GM12878 (cell line): ENCODE measurements at regions not wholly inside any gene's neighbourhood (a gene's known extent, or its start where the extent isn't known, plus 50 kb on each side); places are given as distances from the start of the nearest gene placed in this dataset.

Experiments used
- ATAC-seq: fragments of 200-7000 bp; cut with Tn5 transposase; 3 replicates; pipeline ENCODE4 v1.9.1; 2020; ENCODE audit warnings: mild to moderate bottlenecking, moderate library complexity
- BruUV-seq: library from RNA; stranded (reverse); fragments of 400-500 nt; replicated peaks from 2 replicates; lab custom pipeline; 2021; lab: Mats Ljungman, UMichigan
- CTCF ChIA-PET: fragments of 300-600 bp; sonication (Branson Sonifier 250); formaldehyde crosslinking; extraction: SDS; loops from one replicate; lab custom pipeline; 2021; ENCODE audit warnings: inconsistent platforms; lab: Yijun Ruan, JAX
- POLR2A ChIA-PET: fragments of 350-600 bp; formaldehyde crosslinking; extraction: SDS; loops from one replicate; lab custom pipeline; 2021; ENCODE audit warnings: inconsistent platforms; lab: Charles Lee
- RAD21 ChIA-PET: fragments of 300-600 bp; sonication (Branson Sonifier 250); formaldehyde crosslinking; loops from one replicate; lab custom pipeline; 2023; ENCODE audit warnings: antibody characterized with exemption; ENCODE audit not compliant: unreplicated experiment; lab: Charles Lee
- SMC1A ChIA-PET: fragments of 300-600 bp; sonication (Branson Sonifier 250); formaldehyde crosslinking; loops from one replicate; lab custom pipeline; 2023; ENCODE audit not compliant: unreplicated experiment, uncharacterized antibody; lab: Charles Lee
- DNase-seq: peaks from one replicate; pipeline ENCODE4 v3.0.0-alpha.2; 2011; ENCODE audit warnings: low read depth, low spot score
- FAIRE-seq: peaks from 3 replicates; lab custom pipeline; 2011; peaks lifted over from hg19 to GRCh38; lab: Jason Lieb, UNC
- H2AFZ ChIP-seq: 2 replicates; pipeline ENCODE4 v1.6.0; 2011; ENCODE audit warnings: low read depth, low read length, control low read depth; ENCODE audit not compliant: control insufficient read depth
- H3K27ac ChIP-seq: 2 replicates; pipeline ENCODE4 v1.5.1; 2011; ENCODE audit warnings: control low read depth; ENCODE audit not compliant: control insufficient read depth, insufficient read depth
- H3K27me3 ChIP-seq, 2 experiments: replicated peaks in 1 of 2; 2 replicates each; pipeline versions ENCODE4 v1.6.0 to v1.6.1; 2011; ENCODE audit warnings: low read length in 1 of 2; ENCODE audit not compliant: control insufficient read depth in 2 of 2, insufficient read depth in 2 of 2
- H3K36me3 ChIP-seq, 2 experiments: 2 replicates each; pipeline ENCODE4 v1.5.1; 2011; ENCODE audit warnings: low read length in 1 of 2; ENCODE audit not compliant: control insufficient read depth in 2 of 2, insufficient read depth in 2 of 2
- H3K4me1 ChIP-seq: 2 replicates; pipeline ENCODE4 v1.6.1; 2011; ENCODE audit warnings: mild to moderate bottlenecking, low read length, moderate library complexity, mixed read lengths; ENCODE audit not compliant: control insufficient read depth, insufficient read depth
- H3K4me2 ChIP-seq: 2 replicates; pipeline ENCODE4 v1.6.0; 2011; ENCODE audit warnings: control low read depth; ENCODE audit not compliant: control insufficient read depth, insufficient read depth
- H3K4me3 ChIP-seq: fragments of 200-600 bp; sonication (generic); 2 replicates; pipeline ENCODE4 v1.5.1; 2016
- H3K79me2 ChIP-seq: 2 replicates; pipeline ENCODE4 v1.6.0; 2011; ENCODE audit warnings: low read length; ENCODE audit not compliant: control insufficient read depth, insufficient read depth
- H3K9ac ChIP-seq: 2 replicates; pipeline ENCODE4 v1.8.0; 2011; ENCODE audit warnings: low read length, control low read depth, mixed read lengths; ENCODE audit not compliant: control insufficient read depth, insufficient read depth
- H3K9me3 ChIP-seq: replicated peaks from 3 replicates; pipeline ENCODE4 v1.5.1; 2011; ENCODE audit warnings: mild to moderate bottlenecking, low read length; ENCODE audit not compliant: control insufficient read depth, insufficient read depth
- H4K20me1 ChIP-seq: 2 replicates; pipeline ENCODE4 v1.6.0; 2011; ENCODE audit not compliant: control insufficient read depth, insufficient read depth
- ATF2 ChIP-seq: IDR thresholded peaks from 2 replicates; pipeline ENCODE4 v1.6.1; 2012; ENCODE audit warnings: low read length, inconsistent platforms
- EP300 ChIP-seq, 2 experiments: fragments of 150-350 bp in 1 of 2; IDR thresholded peaks; 2 replicates each; pipeline ENCODE4 v1.6.1; 2011 to 2012; ENCODE audit warnings: low read depth in 2 of 2, low read length in 2 of 2, borderline replicate concordance in 1 of 2, improper control_type of control experiment in 1 of 2, inconsistent platforms in 1 of 2; ENCODE audit not compliant: control insufficient read depth in 1 of 2
- HDGF ChIP-seq: fragments of 450-650 bp; IDR thresholded peaks from 2 replicates; pipeline ENCODE4 v1.6.1; 2016; ENCODE audit warnings: antibody characterized with exemption
- MTA2 ChIP-seq: fragments of 450-650 bp; IDR thresholded peaks from 2 replicates; pipeline ENCODE4 v1.6.1; 2016; ENCODE audit warnings: low read depth, mild to moderate bottlenecking, moderate library complexity
- NBN ChIP-seq: fragments of 450-650 bp; IDR thresholded peaks from 2 replicates; pipeline ENCODE4 v1.6.1; 2016
- RELA ChIP-seq: fragments of 450-650 bp; IDR thresholded peaks from 2 replicates; pipeline ENCODE4 v1.8.0; 2014; ENCODE audit warnings: borderline replicate concordance; ENCODE audit not compliant: partially characterized antibody
- SKIL ChIP-seq: fragments of 450-650 bp; IDR thresholded peaks from 2 replicates; pipeline ENCODE4 v1.6.1; 2017; ENCODE audit warnings: mild to moderate bottlenecking, low read depth, inconsistent platforms; ENCODE audit not compliant: poor library complexity, severe bottlenecking
- ZNF592 ChIP-seq: fragments of 450-650 bp; IDR thresholded peaks from 2 replicates; pipeline ENCODE4 v1.6.1; 2017; ENCODE audit warnings: mild to moderate bottlenecking, moderate library complexity
- WGBS: methylation state at CpG from one replicate; pipeline ENCODE4 v1.1.6; 2016; ENCODE audit warnings: low lambda C conversion rate; ENCODE audit not compliant: insufficient replicate concordance, insufficient coverage; ENCODE audit errors: missing lambda C conversion rate; 5-methylcytosine and 5-hydroxymethylcytosine counted together
- in situ Hi-C: fragments of 300-500 bp; cut with MboI; formaldehyde crosslinking; loops from 9 replicates; pipeline ENCODE4 v1.14.3; 2018; ENCODE audit warnings: mixed read lengths
- intact Hi-C: fragments of 100-400 bp; cut with micrococcal nuclease; formaldehyde crosslinking; loops from one replicate; pipeline ENCODE4 v1.14.2; 2022; ENCODE audit not compliant: unreplicated experiment

- Histone ChIP-seq H3K4me1 (no peaks in the 10 kb centered on the region), H3K36me3 (no peaks in the 10 kb centered on the region), H3K9ac (no peak overlapping the region), H3K27me3 (no peaks in the 10 kb centered on the region), H3K79me2 (no peaks in the 10 kb centered on the region), H3K4me3 (no peak overlapping the region), H3K9me3 (no peaks in the 10 kb centered on the region), H2AFZ (no peak overlapping the region), H3K4me2 (no peak overlapping the region), H3K27ac (no peak overlapping the region), H4K20me1 (no peaks in the 10 kb centered on the region)
- BruUV-seq, result no TSS peak
- ATAC-seq, result no peak
- DNase-seq, result no peak
- 3% methylated on average over 2 of the region's 2 CpGs for WGBS
- SMC1A ChIA-PET, result no interaction called here
- RAD21 ChIA-PET, result no interaction called here
- intact Hi-C loops, result no loop called here
- FAIRE-seq, result no peak
- CTCF ChIA-PET, result no interaction called here
- in situ Hi-C loops, result no loop called here
- POLR2A ChIA-PET, result no interaction called here
- TF ChIP-seq HDGF (no peak), ZNF592 (no peak), ATF2 (no peak), NBN (no peak), EP300 (IDR thresholded peaks at IDR 0.05; ENCODE audit: borderline replicate concordance in 1 of 2, control insufficient read depth in 1 of 2, low read depth in 2 of 2, low read length in 2 of 2) (no peak), SKIL (no peak), RELA (no peak), MTA2 (no peak)
Observed at GRCh38 chr15:30010746-30011145, 72.0 kb upstream of the GOLGA8J start.
